Nephron (organoid): ENCODE measurements at regions not wholly inside any gene's neighbourhood (a gene's known extent, or its start where the extent isn't known, plus 50 kb on each side); places are given as distances from the start of the nearest gene placed in this dataset.

ENCODE experiments used
- H3K27ac Mint-ChIP-seq, 3 experiments: 2 replicates each; pipeline ENCODE4 v1.8.0; 2020; ENCODE audit warnings: mixed read lengths in 3 of 3, mild to moderate bottlenecking in 2 of 3, moderate library complexity in 1 of 3
- H3K27me3 Mint-ChIP-seq: 2 replicates; pipeline ENCODE4 v1.8.0; 2021; ENCODE audit warnings: low read depth, mild to moderate bottlenecking, moderate library complexity, mixed read lengths
- H3K36me3 Mint-ChIP-seq: 2 replicates; pipeline ENCODE4 v1.8.0; 2020; ENCODE audit warnings: low read depth, mixed read lengths
- H3K4me1 Mint-ChIP-seq: 2 replicates; pipeline ENCODE4 v1.8.0; 2020; ENCODE audit warnings: mixed read lengths
- H3K4me3 Mint-ChIP-seq, 3 experiments: 2 replicates each; pipeline ENCODE4 v1.8.0; 2020; ENCODE audit warnings: mild to moderate bottlenecking in 3 of 3, mixed read lengths in 3 of 3, moderate library complexity in 2 of 3
- H3K9me3 Mint-ChIP-seq: 2 replicates; pipeline ENCODE4 v1.8.0; 2020; ENCODE audit warnings: mixed read lengths
- CTCF ChIP-seq, 3 experiments: fragments of 200-600 bp; sonication (generic); IDR thresholded peaks; one replicate each; pipeline ENCODE4 v1.5.0; 2021; ENCODE audit warnings: antibody characterized with exemption in 3 of 3; ENCODE audit not compliant: unreplicated experiment in 3 of 3

GRCh38 chr4:187942968-187943367 lies 52.6 kb upstream of the ZFP42 start:
- Mint-ChIP-seq H3K4me3 (no peak overlapping the region), H3K9me3 (peaks cover 4% of the 10 kb centered on the region), H3K27me3 (peaks cover 8% of the 10 kb centered on the region), H3K4me1 (no peaks in the 10 kb centered on the region), H3K36me3 (peaks cover 3% of the 10 kb centered on the region), H3K27ac (no peak overlapping the region)
- TF ChIP-seq CTCF (IDR thresholded peaks at IDR 0.05; ENCODE audit: unreplicated experiment in 3 of 3), result no peak

- H3K4me3 Mint-ChIP-seq, result no peak overlapping the region
- no peak overlapping the region for H3K27ac Mint-ChIP-seq
- no peak for TF ChIP-seq CTCF (IDR thresholded peaks at IDR 0.05; ENCODE audit: unreplicated experiment in 3 of 3)
- H3K9me3 Mint-ChIP-seq, result peaks cover 7% of the 10 kb centered on the region
- peaks cover 3% of the 10 kb centered on the region for H3K36me3 Mint-ChIP-seq
- no peaks in the 10 kb centered on the region for H3K4me1 Mint-ChIP-seq
- peaks cover 8% of the 10 kb centered on the region for H3K27me3 Mint-ChIP-seq
Observed at GRCh38 chr4:187944179-187944578, 51.4 kb upstream of the ZFP42 start.
